ENCODE measurements at regions not wholly inside any gene's neighbourhood (a gene's known extent, or its start where the extent isn't known, plus 50 kb on each side); places are given as distances from the start of the nearest gene placed in this dataset.

DNA sequence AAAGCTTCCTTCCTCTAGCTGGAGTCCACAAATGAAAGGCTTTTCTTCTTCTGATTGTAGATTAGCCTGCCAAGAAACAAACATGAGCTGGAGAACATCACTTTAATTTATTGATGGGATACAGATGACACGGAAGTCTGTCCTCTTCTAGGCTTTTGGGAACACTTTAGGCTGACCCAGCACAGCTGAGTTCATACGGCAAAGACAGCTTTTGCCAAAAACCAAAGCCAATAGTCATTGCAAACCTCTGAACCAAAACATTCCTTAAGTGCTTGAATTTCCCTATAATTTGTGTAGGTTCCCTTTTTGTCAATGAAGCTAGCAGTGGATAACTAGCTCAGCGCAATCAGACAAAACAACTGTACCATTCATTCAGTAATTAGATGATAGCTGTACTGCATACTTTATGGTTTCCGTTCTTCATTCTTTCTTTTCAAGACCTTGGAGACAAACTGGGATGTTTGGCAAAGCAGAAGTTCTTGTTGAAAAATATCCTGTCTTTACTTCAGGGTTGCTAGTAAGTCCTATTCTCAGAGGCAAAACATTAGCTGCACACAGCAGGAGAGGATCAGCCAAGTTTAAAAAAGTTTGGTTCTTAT is 95.7 kb upstream of the SPRY2 start:
- Histone ChIP-seq H3K4me1 (no peaks in the 10 kb centered on the region), H3K4me3 (no peak overlapping the region), H3K27ac (peak overlapping the region; percentile 33 to 41), H3K9me3 (no peaks in the 10 kb centered on the region), H3K27me3 (no peaks in the 10 kb centered on the region), H3K36me3 (no peaks in the 10 kb centered on the region)
- TF ChIP-seq, protein P1, sequence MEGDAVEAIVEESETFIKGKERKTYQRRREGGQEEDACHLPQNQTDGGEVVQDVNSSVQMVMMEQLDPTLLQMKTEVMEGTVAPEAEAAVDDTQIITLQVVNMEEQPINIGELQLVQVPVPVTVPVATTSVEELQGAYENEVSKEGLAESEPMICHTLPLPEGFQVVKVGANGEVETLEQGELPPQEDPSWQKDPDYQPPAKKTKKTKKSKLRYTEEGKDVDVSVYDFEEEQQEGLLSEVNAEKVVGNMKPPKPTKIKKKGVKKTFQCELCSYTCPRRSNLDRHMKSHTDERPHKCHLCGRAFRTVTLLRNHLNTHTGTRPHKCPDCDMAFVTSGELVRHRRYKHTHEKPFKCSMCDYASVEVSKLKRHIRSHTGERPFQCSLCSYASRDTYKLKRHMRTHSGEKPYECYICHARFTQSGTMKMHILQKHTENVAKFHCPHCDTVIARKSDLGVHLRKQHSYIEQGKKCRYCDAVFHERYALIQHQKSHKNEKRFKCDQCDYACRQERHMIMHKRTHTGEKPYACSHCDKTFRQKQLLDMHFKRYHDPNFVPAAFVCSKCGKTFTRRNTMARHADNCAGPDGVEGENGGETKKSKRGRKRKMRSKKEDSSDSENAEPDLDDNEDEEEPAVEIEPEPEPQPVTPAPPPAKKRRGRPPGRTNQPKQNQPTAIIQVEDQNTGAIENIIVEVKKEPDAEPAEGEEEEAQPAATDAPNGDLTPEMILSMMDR (IDR thresholded peaks at IDR 0.05) = no peak
- no peak for TF ChIP-seq POLR2A (IDR thresholded peaks at IDR 0.05)
- intact Hi-C loops (cut with DNase I; ENCODE audit: low total_unique reads) = no loop called here
- peak; percentile 22 to 30 for DNase-seq

DNA sequence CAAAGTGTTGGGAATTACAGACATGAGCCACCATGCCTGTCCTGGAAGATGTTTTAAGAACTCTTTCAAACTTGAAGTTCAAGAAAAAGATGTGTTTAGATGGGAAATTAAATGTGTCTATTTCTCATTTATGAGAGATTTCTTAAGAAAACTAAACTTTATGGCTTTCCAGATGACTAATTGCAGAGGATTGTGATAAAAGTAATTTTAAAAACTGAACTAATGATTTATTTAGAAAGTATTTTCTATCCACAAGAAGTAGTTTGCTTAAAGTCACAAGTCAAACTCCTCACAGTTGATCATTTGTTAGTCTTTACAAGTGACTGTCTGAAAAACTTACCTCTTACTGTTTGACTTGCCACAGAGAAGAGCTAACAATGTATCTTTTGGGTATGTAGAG is 89.6 kb upstream of the SPRY2 start:
- no peak overlapping the region for H3K27ac ChIP-seq
- no peak for TF ChIP-seq POLR2A (IDR thresholded peaks at IDR 0.05)
- TF ChIP-seq, protein P1 (IDR thresholded peaks at IDR 0.05) = no peak
- no peaks in the 10 kb centered on the region for H3K27me3 ChIP-seq
- H3K36me3 ChIP-seq = no peaks in the 10 kb centered on the region
- intact Hi-C loops (cut with DNase I; ENCODE audit: low total_unique reads) = no loop called here
- no peaks in the 10 kb centered on the region for H3K9me3 ChIP-seq
- H3K4me3 ChIP-seq = no peak overlapping the region
- no peaks in the 10 kb centered on the region for H3K4me1 ChIP-seq
- DNase-seq = no peak

DNA sequence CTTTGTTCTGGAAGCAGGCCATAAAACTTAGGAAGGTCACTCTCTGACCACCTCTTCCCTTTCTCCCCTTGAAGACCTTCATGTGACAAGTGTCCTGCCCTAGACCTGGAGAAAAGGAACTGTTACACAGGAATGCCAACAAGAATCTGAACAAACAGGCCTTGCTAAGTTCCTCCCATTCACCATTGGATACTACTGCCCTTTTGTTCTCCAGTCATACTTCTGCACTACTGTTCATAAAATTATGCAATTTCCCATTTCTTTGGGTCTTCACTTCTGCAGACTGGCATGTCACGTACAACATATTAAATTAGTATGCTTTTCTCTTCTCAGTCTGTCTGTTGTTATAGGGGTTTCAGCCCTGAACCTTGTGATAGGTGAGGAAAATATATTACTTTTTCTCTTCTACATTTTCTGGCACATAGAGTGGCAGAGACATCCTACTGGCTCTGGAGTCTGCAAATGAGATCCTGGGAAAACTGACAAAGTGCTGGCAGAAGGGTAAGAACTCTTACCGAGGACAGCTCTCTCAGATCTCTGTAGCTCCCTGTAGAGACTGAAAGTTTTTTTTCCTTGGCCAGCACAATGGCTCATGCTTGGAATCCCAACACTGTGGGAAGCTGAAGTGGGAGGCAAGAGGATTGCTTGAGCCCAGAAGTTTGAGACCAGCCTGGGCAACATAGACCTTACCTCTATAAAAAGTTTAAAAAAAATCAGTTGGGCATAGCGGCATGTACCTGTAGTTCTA is 87.6 kb upstream of the SPRY2 start:
- Histone ChIP-seq H3K4me3 (no peak overlapping the region), H3K27me3 (no peaks in the 10 kb centered on the region), H3K27ac (no peak overlapping the region), H3K36me3 (no peaks in the 10 kb centered on the region), H3K9me3 (no peaks in the 10 kb centered on the region), H3K4me1 (no peaks in the 10 kb centered on the region)
- no peak for TF ChIP-seq POLR2A (IDR thresholded peaks at IDR 0.05)
- TF ChIP-seq, protein P1 (IDR thresholded peaks at IDR 0.05) = no peak
- intact Hi-C loops (cut with DNase I; ENCODE audit: low total_unique reads) = no loop called here
- DNase-seq = no peak

DNA sequence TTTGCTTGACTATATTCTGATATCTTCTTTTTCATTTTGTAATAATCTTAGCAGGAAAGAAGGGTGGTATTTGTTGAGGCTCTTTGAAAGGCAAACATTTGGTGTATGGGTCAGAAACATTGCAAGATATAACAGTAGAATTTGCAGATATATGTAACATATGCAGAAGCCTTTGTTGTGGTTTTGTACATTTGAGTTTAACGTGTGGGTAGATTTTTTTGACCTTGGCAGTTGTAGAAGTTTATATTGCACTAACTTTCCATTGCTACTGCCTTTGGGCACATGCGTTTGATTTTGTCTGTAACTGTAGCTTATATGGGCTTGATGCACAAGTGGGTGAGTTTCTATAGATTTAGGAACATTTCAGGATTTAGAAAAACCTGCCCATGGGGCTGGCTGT is 78.5 kb upstream of the SPRY2 start:
- Histone ChIP-seq H3K4me3 (no peak overlapping the region), H3K27me3 (no peaks in the 10 kb centered on the region), H3K36me3 (no peaks in the 10 kb centered on the region), H3K4me1 (no peaks in the 10 kb centered on the region), H3K9me3 (no peaks in the 10 kb centered on the region), H3K27ac (no peak overlapping the region)
- no peak for TF ChIP-seq POLR2A (IDR thresholded peaks at IDR 0.05)
- TF ChIP-seq, protein P1 (IDR thresholded peaks at IDR 0.05) = no peak
- intact Hi-C loops (cut with DNase I; ENCODE audit: low total_unique reads) = no loop called here
- DNase-seq = no peak

DNA sequence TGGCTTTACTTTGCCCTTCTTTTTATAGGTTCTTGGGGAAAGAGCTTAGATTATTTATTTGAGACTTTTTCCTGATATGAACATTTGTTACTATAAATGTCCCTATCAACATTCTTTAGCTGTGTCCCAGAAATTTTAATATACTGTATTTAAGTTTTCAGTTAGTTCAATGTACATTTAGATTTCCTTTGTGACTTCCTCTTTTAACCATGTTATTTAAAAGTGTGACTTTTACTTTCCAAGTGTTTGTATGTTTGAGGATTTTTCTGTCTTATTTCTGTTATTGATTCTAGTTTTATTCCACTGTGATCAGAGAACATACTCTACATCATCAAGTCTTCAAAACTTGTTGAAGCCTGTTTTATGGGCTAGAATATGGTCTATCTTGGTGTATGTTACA is 72.7 kb upstream of the SPRY2 start:
- no peaks in the 10 kb centered on the region for H3K4me1 ChIP-seq
- H3K36me3 ChIP-seq = no peaks in the 10 kb centered on the region
- H3K9me3 ChIP-seq = no peaks in the 10 kb centered on the region
- H3K4me3 ChIP-seq = no peak overlapping the region
- TF ChIP-seq POLR2A (IDR thresholded peaks at IDR 0.05) = no peak
- TF ChIP-seq, protein P1 (IDR thresholded peaks at IDR 0.05) = no peak
- no peak for DNase-seq
- H3K27ac ChIP-seq = no peak overlapping the region
- intact Hi-C loops (cut with DNase I; ENCODE audit: low total_unique reads) = no loop called here
- no peaks in the 10 kb centered on the region for H3K27me3 ChIP-seq
